HL-60 (cell line): ENCODE measurements at regions not wholly inside any gene's neighbourhood (a gene's known extent, or its start where the extent isn't known, plus 50 kb on each side); places are given as distances from the start of the nearest gene placed in this dataset.

Experiments
- POLR2AphosphoS5 ChIP-seq: IDR thresholded peaks from 2 replicates; pipeline ENCODE4 v1.6.1; 2012; ENCODE audit warnings: low read depth
- REST ChIP-seq: IDR thresholded peaks from 2 replicates; pipeline ENCODE4 v1.6.1; 2012; ENCODE audit warnings: low read depth; ENCODE audit not compliant: insufficient replicate concordance

GRCh38 chr6:144340541-144341371, 55.6 kb downstream of the UTRN start:
- TF ChIP-seq REST (no peak), POLR2AphosphoS5 (no peak)
